ENCODE measurements at regions not wholly inside any gene's neighbourhood (a gene's known extent, or its start where the extent isn't known, plus 50 kb on each side); places are given as distances from the start of the nearest gene placed in this dataset.

GRCh38 chr2:234556848-234557573 lies 60.1 kb upstream of the ARL4C start (continued):
- TF ChIP-seq EZH2 (IDR thresholded peaks at IDR 0.05; ENCODE audit: low read depth, low read length, severe bottlenecking) (no peak), FOSL1 (IDR thresholded peaks at IDR 0.05; ENCODE audit: insufficient read depth, low read depth, low read length) (no peak), YY1 (IDR thresholded peaks at IDR 0.05; ENCODE audit: low read depth, low read length) (no peak), RXRA (IDR thresholded peaks at IDR 0.05; ENCODE audit: insufficient read depth, low read depth, low read length) (no peak), SIRT6 (IDR thresholded peaks at IDR 0.05; ENCODE audit: low read length) (no peak)
